ENCODE measurements at regions not wholly inside any gene's neighbourhood (a gene's known extent, or its start where the extent isn't known, plus 50 kb on each side); places are given as distances from the start of the nearest gene placed in this dataset.

GRCh38 chr14:96746101-96746500 lies 51.1 kb upstream of the VRK1 start:
- CTCF ChIA-PET = no interaction called here
- Histone ChIP-seq H3K4me1 (ENCODE audit: control insufficient read depth in 1 of 2, insufficient read depth in 2 of 2, low read length in 2 of 2) (no peaks in the 10 kb centered on the region; a peak in 2 of 4 replicates), H3K9me2 (ENCODE audit: insufficient read depth) (no peaks in the 10 kb centered on the region), H3K27me3 (ENCODE audit: insufficient read depth, low read length) (no peaks in the 10 kb centered on the region), H3K4me3 (replicated peaks in 1 of 2; ENCODE audit: low read depth in 1 of 2, low read length in 2 of 2) (no peak overlapping the region), H3K9ac (ENCODE audit: low read length) (no peak overlapping the region), H3K79me2 (ENCODE audit: insufficient read depth, low read length) (no peaks in the 10 kb centered on the region), H4K20me1 (ENCODE audit: insufficient read depth) (no peaks in the 10 kb centered on the region), H3K36me3 (ENCODE audit: control insufficient read depth in 1 of 2, insufficient read depth in 2 of 2, low read length in 2 of 2) (no peaks in the 10 kb centered on the region), H2AFZ (ENCODE audit: low read depth, low read length, poor library complexity, severe bottlenecking) (no peak overlapping the region), H3K27ac (ENCODE audit: low read depth, low read length) (no peak overlapping the region), H3K9me3 (ENCODE audit: control insufficient read depth in 1 of 2, insufficient read depth in 1 of 2, low read depth in 1 of 2, low read length in 2 of 2) (no peaks in the 10 kb centered on the region), H3K4me2 (ENCODE audit: low read length) (no peak overlapping the region)
- intact Hi-C loops (cut with micrococcal nuclease) = loop anchor here (10.0 kb wide), 1 partner anchor 389 kb away; no protein-coding TSS in a partner anchor
- no peak for TF ChIP-seq SRF (IDR thresholded peaks at IDR 0.05; ENCODE audit: low read depth)
- no peak for TF ChIP-seq CBX3 (IDR thresholded peaks at IDR 0.05; ENCODE audit: low read depth)
- no peak for TF ChIP-seq TCF7L2 (IDR thresholded peaks at IDR 0.05; ENCODE audit: borderline replicate concordance, extremely low read depth, insufficient read depth, insufficient read length)
- no peak for TF ChIP-seq EZH2 (IDR thresholded peaks at IDR 0.05)
- no peak for TF ChIP-seq SIN3A (IDR thresholded peaks at IDR 0.05; ENCODE audit: low read depth)
- no peak for TF ChIP-seq ZNF274 (IDR thresholded peaks at IDR 0.05; ENCODE audit: low read depth, low read length)
- no peak for TF ChIP-seq EZH2phosphoT487 (IDR thresholded peaks at IDR 0.05; ENCODE audit: borderline replicate concordance)
- no peak for TF ChIP-seq FOSL1 (IDR thresholded peaks at IDR 0.05; ENCODE audit: low read depth)
- TF ChIP-seq REST (IDR thresholded peaks at IDR 0.05; ENCODE audit: low read depth) = no peak
- TF ChIP-seq SP1 (IDR thresholded peaks at IDR 0.05; ENCODE audit: low read depth) = no peak
- no peak for TF ChIP-seq CEBPB (IDR thresholded peaks at IDR 0.05; ENCODE audit: low read depth)
- no peak for TF ChIP-seq RAD21 (IDR thresholded peaks at IDR 0.05; ENCODE audit: low read depth)
- TF ChIP-seq YY1 (IDR thresholded peaks at IDR 0.05; ENCODE audit: extremely low read depth, insufficient replicate concordance, low read depth, low read length) = no peak
- TF ChIP-seq JUND (IDR thresholded peaks at IDR 0.05) = no peak
- ATAC-seq = no peak
- RAD21 ChIA-PET (ENCODE audit: low non-redundant PET in 1 of 2, low total read pairs in 2 of 2, uncharacterized antibody in 2 of 2, unreplicated experiment in 2 of 2) = no interaction called here
- POLR2A ChIA-PET = no interaction called here
- BruUV-seq (replicated peaks) = no TSS peak
- DNase-seq (ENCODE audit: low read depth, low spot score) = no peak
